ENCODE measurements at regions not wholly inside any gene's neighbourhood (a gene's known extent, or its start where the extent isn't known, plus 50 kb on each side); places are given as distances from the start of the nearest gene placed in this dataset.

- Histone ChIP-seq H3K27ac (ENCODE audit: low read depth in 1 of 2, low read length in 2 of 2) (no peak overlapping the region), H3K36me3 (ENCODE audit: insufficient read depth, low read length) (no peaks in the 10 kb centered on the region), H3K4me1 (ENCODE audit: insufficient read depth, low read length) (no peaks in the 10 kb centered on the region), H3K4me3 (ENCODE audit: low read length) (no peak overlapping the region), H3K9me3 (ENCODE audit: control insufficient read depth in 1 of 2, insufficient read depth in 1 of 2, low read length in 2 of 2) (peaks cover 16 to 27% of the 10 kb centered on the region in 2 experiments), H3K27me3 (ENCODE audit: control insufficient read depth in 1 of 2, insufficient read depth in 2 of 2, low read length in 2 of 2) (no peaks in the 10 kb centered on the region)
- CTCF ChIA-PET: no interaction called here
- H3K27ac Mint-ChIP-seq: no peak overlapping the region
- intact Hi-C loops (cut with DNase I, micrococcal nuclease): no loop called here
- no peaks in the 10 kb centered on the region for H3K4me1 Mint-ChIP-seq (ENCODE audit: low read depth)
- peaks cover 6% of the 10 kb centered on the region for H3K9me3 Mint-ChIP-seq
- DNase-seq: no peak
- H3K4me3 Mint-ChIP-seq: no peak overlapping the region
- POLR2A ChIA-PET: no interaction called here
- H3K27me3 Mint-ChIP-seq: no peaks in the 10 kb centered on the region
- TF ChIP-seq, protein P1, sequence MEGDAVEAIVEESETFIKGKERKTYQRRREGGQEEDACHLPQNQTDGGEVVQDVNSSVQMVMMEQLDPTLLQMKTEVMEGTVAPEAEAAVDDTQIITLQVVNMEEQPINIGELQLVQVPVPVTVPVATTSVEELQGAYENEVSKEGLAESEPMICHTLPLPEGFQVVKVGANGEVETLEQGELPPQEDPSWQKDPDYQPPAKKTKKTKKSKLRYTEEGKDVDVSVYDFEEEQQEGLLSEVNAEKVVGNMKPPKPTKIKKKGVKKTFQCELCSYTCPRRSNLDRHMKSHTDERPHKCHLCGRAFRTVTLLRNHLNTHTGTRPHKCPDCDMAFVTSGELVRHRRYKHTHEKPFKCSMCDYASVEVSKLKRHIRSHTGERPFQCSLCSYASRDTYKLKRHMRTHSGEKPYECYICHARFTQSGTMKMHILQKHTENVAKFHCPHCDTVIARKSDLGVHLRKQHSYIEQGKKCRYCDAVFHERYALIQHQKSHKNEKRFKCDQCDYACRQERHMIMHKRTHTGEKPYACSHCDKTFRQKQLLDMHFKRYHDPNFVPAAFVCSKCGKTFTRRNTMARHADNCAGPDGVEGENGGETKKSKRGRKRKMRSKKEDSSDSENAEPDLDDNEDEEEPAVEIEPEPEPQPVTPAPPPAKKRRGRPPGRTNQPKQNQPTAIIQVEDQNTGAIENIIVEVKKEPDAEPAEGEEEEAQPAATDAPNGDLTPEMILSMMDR (IDR thresholded peaks at IDR 0.05): no peak
- H3K36me3 Mint-ChIP-seq (ENCODE audit: low read depth): no peaks in the 10 kb centered on the region
- ATAC-seq (ENCODE audit: poor library complexity): no peak
These were observed 494.1 kb downstream of the CDH11 start for GRCh38 chr16:64627781-64628180.

- Histone ChIP-seq H3K4me1 (ENCODE audit: insufficient read depth, low read length) (no peaks in the 10 kb centered on the region), H3K9me3 (ENCODE audit: control insufficient read depth in 1 of 2, insufficient read depth in 1 of 2, low read length in 2 of 2) (peaks cover 20 to 27% of the 10 kb centered on the region in 2 experiments), H3K27ac (ENCODE audit: low read depth in 1 of 2, low read length in 2 of 2) (no peak overlapping the region), H3K36me3 (ENCODE audit: insufficient read depth, low read length) (no peaks in the 10 kb centered on the region), H3K4me3 (ENCODE audit: low read length) (no peak overlapping the region), H3K27me3 (ENCODE audit: control insufficient read depth in 1 of 2, insufficient read depth in 2 of 2, low read length in 2 of 2) (no peaks in the 10 kb centered on the region)
- no peak overlapping the region for H3K27ac Mint-ChIP-seq
- H3K27me3 Mint-ChIP-seq: no peaks in the 10 kb centered on the region
- TF ChIP-seq, protein P1 (IDR thresholded peaks at IDR 0.05): no peak
- DNase-seq (no peak), ATAC-seq (ENCODE audit: poor library complexity) (no peak)
- H3K4me3 Mint-ChIP-seq: no peak overlapping the region
- intact Hi-C loops (cut with DNase I, micrococcal nuclease): no loop called here
- H3K4me1 Mint-ChIP-seq (ENCODE audit: low read depth): no peaks in the 10 kb centered on the region
- no peaks in the 10 kb centered on the region for H3K36me3 Mint-ChIP-seq (ENCODE audit: low read depth)
- ChIA-PET CTCF (no interaction called here), POLR2A (no interaction called here)
- H3K9me3 Mint-ChIP-seq: peaks cover 6% of the 10 kb centered on the region
These were observed 494.6 kb downstream of the CDH11 start for GRCh38 chr16:64627288-64627687.

DNA sequence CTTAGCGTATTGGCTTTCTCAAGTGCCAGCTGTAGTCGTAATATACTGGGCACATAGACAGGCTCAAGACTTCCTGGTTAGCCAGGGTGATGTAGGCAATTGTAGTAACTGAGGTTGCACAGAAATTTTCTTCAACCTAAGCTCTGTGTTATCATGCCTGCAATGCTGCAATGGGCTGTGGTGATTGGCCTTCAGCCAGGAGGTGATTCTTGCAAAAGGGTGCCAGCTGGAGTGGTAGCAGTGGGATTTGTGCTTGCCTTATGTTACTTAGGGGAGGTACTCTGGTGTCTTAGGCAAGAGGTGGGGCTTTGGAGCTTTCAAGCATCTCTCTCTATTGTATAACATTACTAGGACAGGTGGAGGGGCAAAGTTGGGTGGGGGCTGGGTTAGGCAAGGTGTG, 495.1 kb downstream of the CDH11 start:
- Histone ChIP-seq H3K36me3 (ENCODE audit: insufficient read depth, low read length) (no peaks in the 10 kb centered on the region), H3K4me3 (ENCODE audit: low read length) (no peak overlapping the region), H3K4me1 (ENCODE audit: insufficient read depth, low read length) (no peaks in the 10 kb centered on the region), H3K27ac (ENCODE audit: low read depth in 1 of 2, low read length in 2 of 2) (no peak overlapping the region), H3K9me3 (ENCODE audit: control insufficient read depth in 1 of 2, insufficient read depth in 1 of 2, low read length in 2 of 2) (peaks cover 20 to 27% of the 10 kb centered on the region in 2 experiments), H3K27me3 (ENCODE audit: control insufficient read depth in 1 of 2, insufficient read depth in 2 of 2, low read length in 2 of 2) (no peaks in the 10 kb centered on the region)
- no peaks in the 10 kb centered on the region for H3K36me3 Mint-ChIP-seq (ENCODE audit: low read depth)
- ChIA-PET POLR2A (no interaction called here), CTCF (no interaction called here)
- peaks cover 10% of the 10 kb centered on the region for H3K9me3 Mint-ChIP-seq
- TF ChIP-seq, protein P1 (IDR thresholded peaks at IDR 0.05): no peak
- H3K4me1 Mint-ChIP-seq (ENCODE audit: low read depth): no peaks in the 10 kb centered on the region
- ATAC-seq (ENCODE audit: poor library complexity) (no peak), DNase-seq (no peak)
- no peak overlapping the region for H3K27ac Mint-ChIP-seq
- H3K27me3 Mint-ChIP-seq: no peaks in the 10 kb centered on the region
- intact Hi-C loops (cut with DNase I, micrococcal nuclease): no loop called here
- H3K4me3 Mint-ChIP-seq: no peak overlapping the region

Data from CD4-positive, alpha-beta T cell (primary cell).